GM12878 (cell line): ENCODE measurements at regions not wholly inside any gene's neighbourhood (a gene's known extent, or its start where the extent isn't known, plus 50 kb on each side); places are given as distances from the start of the nearest gene placed in this dataset.

Experiments used
- ATAC-seq: fragments of 200-7000 bp; cut with Tn5 transposase; 3 replicates; pipeline ENCODE4 v1.9.1; 2020; ENCODE audit warnings: mild to moderate bottlenecking, moderate library complexity
- BruUV-seq: library from RNA; stranded (reverse); fragments of 400-500 nt; replicated peaks from 2 replicates; lab custom pipeline; 2021; lab: Mats Ljungman, UMichigan
- CTCF ChIA-PET: fragments of 300-600 bp; sonication (Branson Sonifier 250); formaldehyde crosslinking; extraction: SDS; loops from one replicate; lab custom pipeline; 2021; ENCODE audit warnings: inconsistent platforms; lab: Yijun Ruan, JAX
- POLR2A ChIA-PET: fragments of 350-600 bp; formaldehyde crosslinking; extraction: SDS; loops from one replicate; lab custom pipeline; 2021; ENCODE audit warnings: inconsistent platforms; lab: Charles Lee
- RAD21 ChIA-PET: fragments of 300-600 bp; sonication (Branson Sonifier 250); formaldehyde crosslinking; loops from one replicate; lab custom pipeline; 2023; ENCODE audit warnings: antibody characterized with exemption; ENCODE audit not compliant: unreplicated experiment; lab: Charles Lee
- SMC1A ChIA-PET: fragments of 300-600 bp; sonication (Branson Sonifier 250); formaldehyde crosslinking; loops from one replicate; lab custom pipeline; 2023; ENCODE audit not compliant: unreplicated experiment, uncharacterized antibody; lab: Charles Lee
- DNase-seq: peaks from one replicate; pipeline ENCODE4 v3.0.0-alpha.2; 2011; ENCODE audit warnings: low read depth, low spot score
- FAIRE-seq: peaks from 3 replicates; lab custom pipeline; 2011; peaks lifted over from hg19 to GRCh38; lab: Jason Lieb, UNC
- H2AFZ ChIP-seq: 2 replicates; pipeline ENCODE4 v1.6.0; 2011; ENCODE audit warnings: low read depth, low read length, control low read depth; ENCODE audit not compliant: control insufficient read depth
- H3K27ac ChIP-seq: 2 replicates; pipeline ENCODE4 v1.5.1; 2011; ENCODE audit warnings: control low read depth; ENCODE audit not compliant: control insufficient read depth, insufficient read depth
- H3K27me3 ChIP-seq, 2 experiments: replicated peaks in 1 of 2; 2 replicates each; pipeline versions ENCODE4 v1.6.0 to v1.6.1; 2011; ENCODE audit warnings: low read length in 1 of 2; ENCODE audit not compliant: control insufficient read depth in 2 of 2, insufficient read depth in 2 of 2
- H3K36me3 ChIP-seq, 2 experiments: 2 replicates each; pipeline ENCODE4 v1.5.1; 2011; ENCODE audit warnings: low read length in 1 of 2; ENCODE audit not compliant: control insufficient read depth in 2 of 2, insufficient read depth in 2 of 2
- H3K4me1 ChIP-seq: 2 replicates; pipeline ENCODE4 v1.6.1; 2011; ENCODE audit warnings: mild to moderate bottlenecking, low read length, moderate library complexity, mixed read lengths; ENCODE audit not compliant: control insufficient read depth, insufficient read depth
- H3K4me2 ChIP-seq: 2 replicates; pipeline ENCODE4 v1.6.0; 2011; ENCODE audit warnings: control low read depth; ENCODE audit not compliant: control insufficient read depth, insufficient read depth
- H3K4me3 ChIP-seq: fragments of 200-600 bp; sonication (generic); 2 replicates; pipeline ENCODE4 v1.5.1; 2016
- H3K79me2 ChIP-seq: 2 replicates; pipeline ENCODE4 v1.6.0; 2011; ENCODE audit warnings: low read length; ENCODE audit not compliant: control insufficient read depth, insufficient read depth
- H3K9ac ChIP-seq: 2 replicates; pipeline ENCODE4 v1.8.0; 2011; ENCODE audit warnings: low read length, control low read depth, mixed read lengths; ENCODE audit not compliant: control insufficient read depth, insufficient read depth
- H3K9me3 ChIP-seq: replicated peaks from 3 replicates; pipeline ENCODE4 v1.5.1; 2011; ENCODE audit warnings: mild to moderate bottlenecking, low read length; ENCODE audit not compliant: control insufficient read depth, insufficient read depth
- H4K20me1 ChIP-seq: 2 replicates; pipeline ENCODE4 v1.6.0; 2011; ENCODE audit not compliant: control insufficient read depth, insufficient read depth
- CBFB ChIP-seq: IDR thresholded peaks from 2 replicates; pipeline ENCODE4 v1.6.1; 2016; ENCODE audit warnings: antibody characterized with exemption, low read depth
- EZH2 ChIP-seq: IDR thresholded peaks from 2 replicates; pipeline ENCODE4 v1.6.1; 2012; ENCODE audit warnings: low read depth, mild to moderate bottlenecking, control low read depth, inconsistent platforms, low read length, borderline replicate concordance; ENCODE audit not compliant: control insufficient read depth
- NRF1 ChIP-seq: conservative IDR thresholded peaks from 2 replicates; pipeline ENCODE4 v1.6.1; 2011; ENCODE audit warnings: mild to moderate bottlenecking, low read depth, low read length, improper control_type of control experiment
- YY1 ChIP-seq: IDR thresholded peaks from 2 replicates; pipeline ENCODE4 v1.6.1; 2011; ENCODE audit warnings: low read depth, mild to moderate bottlenecking, low read length
- ZNF217 ChIP-seq: fragments of 450-650 bp; IDR thresholded peaks from 2 replicates; pipeline ENCODE4 v1.6.1; 2017; ENCODE audit warnings: antibody characterized with exemption, mild to moderate bottlenecking
- ZNF274 ChIP-seq: IDR thresholded peaks from one replicate; pipeline ENCODE4 v1.8.0; 2011; ENCODE audit not compliant: insufficient read length, insufficient read depth
- ZZZ3 ChIP-seq: IDR thresholded peaks from 2 replicates; pipeline ENCODE4 v1.6.1; 2011; ENCODE audit warnings: low read depth; ENCODE audit not compliant: control insufficient read depth, insufficient read length
- WGBS: methylation state at CpG from one replicate; pipeline ENCODE4 v1.1.6; 2016; ENCODE audit warnings: low lambda C conversion rate; ENCODE audit not compliant: insufficient replicate concordance, insufficient coverage; ENCODE audit errors: missing lambda C conversion rate; 5-methylcytosine and 5-hydroxymethylcytosine counted together
- in situ Hi-C: fragments of 300-500 bp; cut with MboI; formaldehyde crosslinking; loops from 9 replicates; pipeline ENCODE4 v1.14.3; 2018; ENCODE audit warnings: mixed read lengths
- intact Hi-C: fragments of 100-400 bp; cut with micrococcal nuclease; formaldehyde crosslinking; loops from one replicate; pipeline ENCODE4 v1.14.2; 2022; ENCODE audit not compliant: unreplicated experiment
- TF ChIP-seq, protein P1 (sequence below): IDR thresholded peaks from 2 replicates; pipeline ENCODE4 v1.6.1; 2011; ENCODE audit warnings: mild to moderate bottlenecking, low read depth, low read length, moderate library complexity; ENCODE audit not compliant: insufficient replicate concordance
- TF ChIP-seq, protein P2 (sequence below): fragments of 450-650 bp; IDR thresholded peaks from 2 replicates; pipeline ENCODE4 v1.6.1; 2018; ENCODE audit warnings: mild to moderate bottlenecking, low read depth, moderate library complexity; ENCODE audit not compliant: partially characterized antibody
- TF ChIP-seq, protein P3 (sequence below): fragments of 450-650 bp; IDR thresholded peaks from 2 replicates; pipeline ENCODE4 v1.6.1; 2016; ENCODE audit warnings: mild to moderate bottlenecking
- TF ChIP-seq, protein P4 (sequence below): fragments of 450-650 bp; conservative IDR thresholded peaks from 2 replicates; pipeline ENCODE4 v1.6.1; 2017; ENCODE audit warnings: mild to moderate bottlenecking, moderate library complexity
- TF ChIP-seq, protein P5 (sequence below): IDR thresholded peaks from 2 replicates; pipeline ENCODE4 v1.6.1; 2011; ENCODE audit warnings: low read depth, mild to moderate bottlenecking, low read length, moderate library complexity, borderline replicate concordance; ENCODE audit errors: extremely low read depth
- TF ChIP-seq, protein P6 (sequence below): fragments of 450-650 bp; IDR thresholded peaks from 2 replicates; pipeline ENCODE4 v1.6.1; 2017; ENCODE audit warnings: low read depth, mild to moderate bottlenecking, moderate library complexity

DNA sequence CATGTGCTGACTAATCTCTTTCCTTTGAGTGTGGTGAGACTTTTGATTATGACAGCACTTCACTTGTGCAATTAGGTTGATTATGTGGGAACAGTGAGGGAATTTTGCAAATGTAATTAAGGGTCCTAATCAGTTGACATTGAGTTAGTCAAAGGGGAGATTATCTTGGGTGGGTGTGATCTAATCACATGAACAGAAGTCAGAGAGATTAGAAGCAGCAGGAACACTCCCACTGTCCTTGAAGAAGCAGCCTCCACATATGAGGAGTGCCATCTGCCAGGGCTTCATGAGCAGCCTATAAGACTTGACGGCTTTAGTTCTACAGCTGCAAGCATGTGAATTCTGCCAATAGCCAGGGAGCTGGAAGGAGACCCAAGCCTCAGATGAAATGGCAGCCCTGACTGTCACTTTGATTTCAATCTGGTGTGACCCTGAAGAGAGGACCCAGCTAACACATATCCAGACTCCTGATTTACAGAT, 89.4 kb upstream of the APCDD1 start:
- RAD21 ChIA-PET = no interaction called here
- POLR2A ChIA-PET = no interaction called here
- no peaks in the 10 kb centered on the region for H4K20me1 ChIP-seq
- DNase-seq = no peak
- no peak for FAIRE-seq
- intact Hi-C loops = no loop called here
- no peak overlapping the region for H3K4me2 ChIP-seq
- peaks cover 0 to 8% of the 10 kb centered on the region in 2 experiments; a peak in 2 of 4 replicates for H3K27me3 ChIP-seq
- H3K36me3 ChIP-seq = no peaks in the 10 kb centered on the region
- H3K4me3 ChIP-seq = no peak overlapping the region
- no peak overlapping the region for H3K27ac ChIP-seq
- WGBS = 53% methylated on average over 1 of the region's 1 CpG
- H2AFZ ChIP-seq = no peak overlapping the region
- H3K4me1 ChIP-seq = no peaks in the 10 kb centered on the region
- H3K9ac ChIP-seq = no peak overlapping the region
- no peak for ATAC-seq
- BruUV-seq = no TSS peak
- SMC1A ChIA-PET = no interaction called here
- CTCF ChIA-PET = interaction anchor here (0.6 kb wide), 1 partner anchor 1154 kb away, joined by 3 read pairs; no protein-coding TSS in a partner anchor
- no peaks in the 10 kb centered on the region; the same call in 2 of the 3 replicates for H3K9me3 ChIP-seq
- H3K79me2 ChIP-seq = no peaks in the 10 kb centered on the region
- in situ Hi-C loops = no loop called here
- no peak for TF ChIP-seq ZZZ3
- TF ChIP-seq, protein P1, sequence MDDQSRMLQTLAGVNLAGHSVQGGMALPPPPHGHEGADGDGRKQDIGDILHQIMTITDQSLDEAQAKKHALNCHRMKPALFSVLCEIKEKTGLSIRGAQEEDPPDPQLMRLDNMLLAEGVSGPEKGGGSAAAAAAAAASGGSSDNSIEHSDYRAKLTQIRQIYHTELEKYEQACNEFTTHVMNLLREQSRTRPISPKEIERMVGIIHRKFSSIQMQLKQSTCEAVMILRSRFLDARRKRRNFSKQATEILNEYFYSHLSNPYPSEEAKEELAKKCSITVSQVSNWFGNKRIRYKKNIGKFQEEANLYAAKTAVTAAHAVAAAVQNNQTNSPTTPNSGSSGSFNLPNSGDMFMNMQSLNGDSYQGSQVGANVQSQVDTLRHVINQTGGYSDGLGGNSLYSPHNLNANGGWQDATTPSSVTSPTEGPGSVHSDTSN = no peak
- TF ChIP-seq YY1 = no peak
- TF ChIP-seq, protein P2, sequence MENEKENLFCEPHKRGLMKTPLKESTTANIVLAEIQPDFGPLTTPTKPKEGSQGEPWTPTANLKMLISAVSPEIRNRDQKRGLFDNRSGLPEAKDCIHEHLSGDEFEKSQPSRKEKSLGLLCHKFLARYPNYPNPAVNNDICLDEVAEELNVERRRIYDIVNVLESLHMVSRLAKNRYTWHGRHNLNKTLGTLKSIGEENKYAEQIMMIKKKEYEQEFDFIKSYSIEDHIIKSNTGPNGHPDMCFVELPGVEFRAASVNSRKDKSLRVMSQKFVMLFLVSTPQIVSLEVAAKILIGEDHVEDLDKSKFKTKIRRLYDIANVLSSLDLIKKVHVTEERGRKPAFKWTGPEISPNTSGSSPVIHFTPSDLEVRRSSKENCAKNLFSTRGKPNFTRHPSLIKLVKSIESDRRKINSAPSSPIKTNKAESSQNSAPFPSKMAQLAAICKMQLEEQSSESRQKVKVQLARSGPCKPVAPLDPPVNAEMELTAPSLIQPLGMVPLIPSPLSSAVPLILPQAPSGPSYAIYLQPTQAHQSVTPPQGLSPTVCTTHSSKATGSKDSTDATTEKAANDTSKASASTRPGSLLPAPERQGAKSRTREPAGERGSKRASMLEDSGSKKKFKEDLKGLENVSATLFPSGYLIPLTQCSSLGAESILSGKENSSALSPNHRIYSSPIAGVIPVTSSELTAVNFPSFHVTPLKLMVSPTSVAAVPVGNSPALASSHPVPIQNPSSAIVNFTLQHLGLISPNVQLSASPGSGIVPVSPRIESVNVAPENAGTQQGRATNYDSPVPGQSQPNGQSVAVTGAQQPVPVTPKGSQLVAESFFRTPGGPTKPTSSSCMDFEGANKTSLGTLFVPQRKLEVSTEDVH = no peak
- TF ChIP-seq ZNF217 = no peak
- TF ChIP-seq, protein P3, sequence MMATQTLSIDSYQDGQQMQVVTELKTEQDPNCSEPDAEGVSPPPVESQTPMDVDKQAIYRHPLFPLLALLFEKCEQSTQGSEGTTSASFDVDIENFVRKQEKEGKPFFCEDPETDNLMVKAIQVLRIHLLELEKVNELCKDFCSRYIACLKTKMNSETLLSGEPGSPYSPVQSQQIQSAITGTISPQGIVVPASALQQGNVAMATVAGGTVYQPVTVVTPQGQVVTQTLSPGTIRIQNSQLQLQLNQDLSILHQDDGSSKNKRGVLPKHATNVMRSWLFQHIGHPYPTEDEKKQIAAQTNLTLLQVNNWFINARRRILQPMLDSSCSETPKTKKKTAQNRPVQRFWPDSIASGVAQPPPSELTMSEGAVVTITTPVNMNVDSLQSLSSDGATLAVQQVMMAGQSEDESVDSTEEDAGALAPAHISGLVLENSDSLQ = no peak
- TF ChIP-seq, protein P4, sequence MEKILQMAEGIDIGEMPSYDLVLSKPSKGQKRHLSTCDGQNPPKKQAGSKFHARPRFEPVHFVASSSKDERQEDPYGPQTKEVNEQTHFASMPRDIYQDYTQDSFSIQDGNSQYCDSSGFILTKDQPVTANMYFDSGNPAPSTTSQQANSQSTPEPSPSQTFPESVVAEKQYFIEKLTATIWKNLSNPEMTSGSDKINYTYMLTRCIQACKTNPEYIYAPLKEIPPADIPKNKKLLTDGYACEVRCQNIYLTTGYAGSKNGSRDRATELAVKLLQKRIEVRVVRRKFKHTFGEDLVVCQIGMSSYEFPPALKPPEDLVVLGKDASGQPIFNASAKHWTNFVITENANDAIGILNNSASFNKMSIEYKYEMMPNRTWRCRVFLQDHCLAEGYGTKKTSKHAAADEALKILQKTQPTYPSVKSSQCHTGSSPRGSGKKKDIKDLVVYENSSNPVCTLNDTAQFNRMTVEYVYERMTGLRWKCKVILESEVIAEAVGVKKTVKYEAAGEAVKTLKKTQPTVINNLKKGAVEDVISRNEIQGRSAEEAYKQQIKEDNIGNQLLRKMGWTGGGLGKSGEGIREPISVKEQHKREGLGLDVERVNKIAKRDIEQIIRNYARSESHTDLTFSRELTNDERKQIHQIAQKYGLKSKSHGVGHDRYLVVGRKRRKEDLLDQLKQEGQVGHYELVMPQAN = no peak
- TF ChIP-seq, protein P5, sequence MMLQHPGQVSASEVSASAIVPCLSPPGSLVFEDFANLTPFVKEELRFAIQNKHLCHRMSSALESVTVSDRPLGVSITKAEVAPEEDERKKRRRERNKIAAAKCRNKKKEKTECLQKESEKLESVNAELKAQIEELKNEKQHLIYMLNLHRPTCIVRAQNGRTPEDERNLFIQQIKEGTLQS = no peak
- TF ChIP-seq, protein P6, sequence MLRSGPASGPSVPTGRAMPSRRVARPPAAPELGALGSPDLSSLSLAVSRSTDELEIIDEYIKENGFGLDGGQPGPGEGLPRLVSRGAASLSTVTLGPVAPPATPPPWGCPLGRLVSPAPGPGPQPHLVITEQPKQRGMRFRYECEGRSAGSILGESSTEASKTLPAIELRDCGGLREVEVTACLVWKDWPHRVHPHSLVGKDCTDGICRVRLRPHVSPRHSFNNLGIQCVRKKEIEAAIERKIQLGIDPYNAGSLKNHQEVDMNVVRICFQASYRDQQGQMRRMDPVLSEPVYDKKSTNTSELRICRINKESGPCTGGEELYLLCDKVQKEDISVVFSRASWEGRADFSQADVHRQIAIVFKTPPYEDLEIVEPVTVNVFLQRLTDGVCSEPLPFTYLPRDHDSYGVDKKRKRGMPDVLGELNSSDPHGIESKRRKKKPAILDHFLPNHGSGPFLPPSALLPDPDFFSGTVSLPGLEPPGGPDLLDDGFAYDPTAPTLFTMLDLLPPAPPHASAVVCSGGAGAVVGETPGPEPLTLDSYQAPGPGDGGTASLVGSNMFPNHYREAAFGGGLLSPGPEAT = no peak
- no peak for TF ChIP-seq NRF1
- no peak for TF ChIP-seq CBFB
- TF ChIP-seq ZNF274 = no peak
- TF ChIP-seq EZH2 = no peak
